ENCODE measurements at regions not wholly inside any gene's neighbourhood (a gene's known extent, or its start where the extent isn't known, plus 50 kb on each side); places are given as distances from the start of the nearest gene placed in this dataset.

GRCh38 chr2:41803361-41803760 is 244.5 kb upstream of the PKDCC start:
- no peak overlapping the region for H3K27ac Mint-ChIP-seq
- H3K36me3 Mint-ChIP-seq (ENCODE audit: low read depth): no peaks in the 10 kb centered on the region
- no peak overlapping the region for H3K4me3 Mint-ChIP-seq
- no peak for DNase-seq (ENCODE audit: low spot score)
- H3K27me3 Mint-ChIP-seq (ENCODE audit: low read depth): no peaks in the 10 kb centered on the region
- H3K4me1 Mint-ChIP-seq (ENCODE audit: low read depth): no peaks in the 10 kb centered on the region
- H3K9me3 Mint-ChIP-seq: peaks cover 14% of the 10 kb centered on the region

GRCh38 chr2:41806286-41806685 is 241.5 kb upstream of the PKDCC start:
- H3K4me3 Mint-ChIP-seq: no peak overlapping the region
- no peaks in the 10 kb centered on the region for H3K36me3 Mint-ChIP-seq (ENCODE audit: low read depth)
- DNase-seq (ENCODE audit: low spot score): no peak
- no peak overlapping the region for H3K27ac Mint-ChIP-seq
- H3K27me3 Mint-ChIP-seq (ENCODE audit: low read depth): no peaks in the 10 kb centered on the region
- H3K9me3 Mint-ChIP-seq: peaks cover 9% of the 10 kb centered on the region
- no peaks in the 10 kb centered on the region for H3K4me1 Mint-ChIP-seq (ENCODE audit: low read depth)

- no peaks in the 10 kb centered on the region for H3K9me3 Mint-ChIP-seq
- DNase-seq (ENCODE audit: low spot score): no peak
- no peak overlapping the region for H3K4me3 Mint-ChIP-seq
- H3K27me3 Mint-ChIP-seq (ENCODE audit: low read depth): no peaks in the 10 kb centered on the region
- H3K36me3 Mint-ChIP-seq (ENCODE audit: low read depth): no peaks in the 10 kb centered on the region
- H3K27ac Mint-ChIP-seq: no peak overlapping the region
- H3K4me1 Mint-ChIP-seq (ENCODE audit: low read depth): no peaks in the 10 kb centered on the region
Observed at GRCh38 chr2:41821167-41821566, 226.7 kb upstream of the PKDCC start.

GRCh38 chr2:41826921-41827320 is 220.9 kb upstream of the PKDCC start:
- no peaks in the 10 kb centered on the region for H3K4me1 Mint-ChIP-seq (ENCODE audit: low read depth)
- H3K27ac Mint-ChIP-seq: no peak overlapping the region
- no peaks in the 10 kb centered on the region for H3K9me3 Mint-ChIP-seq
- H3K27me3 Mint-ChIP-seq (ENCODE audit: low read depth): peaks cover 12% of the 10 kb centered on the region
- no peaks in the 10 kb centered on the region for H3K36me3 Mint-ChIP-seq (ENCODE audit: low read depth)
- no peak overlapping the region for H3K4me3 Mint-ChIP-seq
- no peak for DNase-seq (ENCODE audit: low spot score)

DNA sequence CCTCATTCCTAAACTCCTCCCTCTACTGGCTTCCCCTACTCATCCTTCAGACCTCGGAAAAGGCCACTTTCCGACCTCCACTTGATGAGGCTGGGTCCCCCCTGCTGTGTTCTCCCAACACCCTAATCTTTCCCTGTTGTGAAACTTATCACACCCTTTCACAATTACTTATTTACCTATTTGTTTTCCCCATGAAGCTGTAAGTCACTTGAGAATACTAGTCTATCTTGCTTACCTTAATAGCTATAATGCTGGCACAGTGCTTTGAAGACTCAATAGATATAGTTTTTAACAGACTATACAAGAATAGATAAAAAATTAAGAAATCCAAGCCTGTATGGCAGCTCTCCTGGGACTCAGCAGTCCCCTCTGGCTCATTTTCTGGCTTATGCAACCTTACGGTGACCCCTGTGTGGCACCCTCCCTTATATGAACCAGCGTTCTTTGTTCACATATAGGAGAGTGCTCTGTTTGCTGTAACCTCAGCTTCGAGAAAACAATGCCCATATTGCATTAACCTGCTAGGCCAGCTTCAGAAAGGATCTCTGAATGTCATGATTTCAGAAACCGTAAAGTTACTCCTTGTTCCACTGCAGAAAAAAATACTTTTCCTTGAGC is 220.4 kb upstream of the PKDCC start:
- Mint-ChIP-seq H3K36me3 (ENCODE audit: low read depth) (no peaks in the 10 kb centered on the region), H3K4me3 (no peak overlapping the region), H3K27me3 (ENCODE audit: low read depth) (peaks cover 16% of the 10 kb centered on the region), H3K9me3 (no peaks in the 10 kb centered on the region), H3K27ac (no peak overlapping the region), H3K4me1 (ENCODE audit: low read depth) (no peaks in the 10 kb centered on the region)
- DNase-seq (ENCODE audit: low spot score): no peak

GRCh38 chr2:41828052-41828643 is 219.7 kb upstream of the PKDCC start:
- Mint-ChIP-seq H3K36me3 (ENCODE audit: low read depth) (no peaks in the 10 kb centered on the region), H3K27me3 (ENCODE audit: low read depth) (peaks cover 18% of the 10 kb centered on the region), H3K27ac (no peak overlapping the region), H3K9me3 (no peaks in the 10 kb centered on the region), H3K4me3 (no peak overlapping the region), H3K4me1 (ENCODE audit: low read depth) (no peaks in the 10 kb centered on the region)
- DNase-seq (ENCODE audit: low spot score): no peak

- Mint-ChIP-seq H3K36me3 (ENCODE audit: low read depth) (no peaks in the 10 kb centered on the region), H3K4me1 (ENCODE audit: low read depth) (no peaks in the 10 kb centered on the region), H3K27ac (no peak overlapping the region), H3K9me3 (no peaks in the 10 kb centered on the region), H3K27me3 (ENCODE audit: low read depth) (peaks cover 18% of the 10 kb centered on the region), H3K4me3 (no peak overlapping the region)
- DNase-seq (ENCODE audit: low spot score): no peak
Observed at GRCh38 chr2:41829052-41829451, 218.8 kb upstream of the PKDCC start.

DNA sequence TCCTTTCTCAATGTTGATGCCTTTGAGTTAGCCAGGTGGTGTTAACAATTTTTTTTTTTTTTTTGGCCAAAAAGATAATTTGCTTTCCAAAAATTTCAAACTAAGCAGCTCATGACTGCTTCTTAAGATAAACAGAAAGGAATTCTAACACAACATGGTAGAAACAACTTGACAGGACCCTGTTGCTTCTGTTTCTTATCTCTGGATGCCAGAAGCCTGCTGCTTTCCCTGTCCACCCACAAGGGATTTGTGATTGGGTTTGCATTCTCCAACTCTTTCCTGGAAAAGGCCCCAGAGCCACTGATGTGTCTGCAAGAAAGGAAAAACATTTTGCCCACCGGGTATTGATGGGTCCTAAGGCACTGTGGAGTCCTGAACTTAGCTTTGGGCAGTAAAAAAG is 217.2 kb upstream of the PKDCC start:
- H3K4me3 Mint-ChIP-seq: no peak overlapping the region
- H3K4me1 Mint-ChIP-seq (ENCODE audit: low read depth): no peaks in the 10 kb centered on the region
- DNase-seq (ENCODE audit: low spot score): no peak
- H3K9me3 Mint-ChIP-seq: no peaks in the 10 kb centered on the region
- no peaks in the 10 kb centered on the region for H3K36me3 Mint-ChIP-seq (ENCODE audit: low read depth)
- peaks cover 20% of the 10 kb centered on the region for H3K27me3 Mint-ChIP-seq (ENCODE audit: low read depth)
- no peak overlapping the region for H3K27ac Mint-ChIP-seq

DNA sequence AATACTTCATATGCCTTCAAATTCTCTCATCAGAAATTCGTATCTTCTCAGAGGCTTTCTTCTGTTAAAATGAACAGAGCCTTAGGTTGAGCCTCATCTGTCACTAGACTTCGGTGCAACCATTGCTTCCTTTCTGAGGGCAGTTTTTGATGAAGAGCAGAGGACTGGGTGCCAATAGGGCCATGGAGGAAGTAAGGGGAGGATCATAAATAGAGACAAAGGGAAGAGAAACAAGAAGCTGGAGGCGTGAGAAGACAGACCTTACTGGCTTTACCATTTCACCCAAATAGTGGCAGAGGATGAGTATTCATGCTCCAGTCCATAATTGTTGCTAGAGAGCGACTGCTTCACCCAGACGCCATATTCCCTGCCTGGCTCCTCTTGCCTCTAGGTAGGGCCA is 215.6 kb upstream of the PKDCC start:
- Mint-ChIP-seq H3K27me3 (ENCODE audit: low read depth) (peaks cover 20% of the 10 kb centered on the region), H3K36me3 (ENCODE audit: low read depth) (no peaks in the 10 kb centered on the region), H3K9me3 (no peaks in the 10 kb centered on the region), H3K4me1 (ENCODE audit: low read depth) (no peaks in the 10 kb centered on the region), H3K27ac (no peak overlapping the region), H3K4me3 (no peak overlapping the region)
- no peak for DNase-seq (ENCODE audit: low spot score)

DNA sequence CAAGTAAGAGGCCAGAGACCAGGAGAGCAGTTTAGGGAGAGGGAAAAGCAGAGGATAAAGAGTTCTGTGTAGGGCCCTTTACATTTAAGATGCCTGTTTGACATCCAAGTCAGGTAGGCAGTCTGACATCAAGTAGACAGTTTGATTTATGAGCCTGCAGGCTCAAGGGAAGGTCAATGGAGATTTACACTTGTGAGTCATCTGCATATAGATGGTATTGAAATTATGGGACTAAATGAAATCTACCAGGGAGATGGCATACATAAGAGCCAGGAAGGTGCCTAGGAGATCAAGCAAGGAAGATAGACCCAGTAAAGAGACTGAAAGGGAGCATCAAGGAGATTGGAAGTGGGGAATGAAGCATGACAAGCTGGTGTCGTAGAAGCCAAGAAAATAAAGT is 212.4 kb upstream of the PKDCC start:
- Mint-ChIP-seq H3K27ac (no peak overlapping the region), H3K4me1 (ENCODE audit: low read depth) (peaks cover under 1% of the 10 kb centered on the region), H3K9me3 (no peaks in the 10 kb centered on the region), H3K36me3 (ENCODE audit: low read depth) (no peaks in the 10 kb centered on the region), H3K4me3 (no peak overlapping the region), H3K27me3 (ENCODE audit: low read depth) (peaks cover 12% of the 10 kb centered on the region)
- no peak for DNase-seq (ENCODE audit: low spot score)

- DNase-seq (ENCODE audit: low spot score): no peak
- Mint-ChIP-seq H3K27ac (no peak overlapping the region), H3K4me1 (ENCODE audit: low read depth) (peaks cover 9% of the 10 kb centered on the region), H3K4me3 (no peak overlapping the region), H3K27me3 (ENCODE audit: low read depth) (peaks cover 12% of the 10 kb centered on the region), H3K9me3 (no peaks in the 10 kb centered on the region), H3K36me3 (ENCODE audit: low read depth) (no peaks in the 10 kb centered on the region)
Observed at GRCh38 chr2:41836948-41837347, 210.9 kb upstream of the PKDCC start.

DNA sequence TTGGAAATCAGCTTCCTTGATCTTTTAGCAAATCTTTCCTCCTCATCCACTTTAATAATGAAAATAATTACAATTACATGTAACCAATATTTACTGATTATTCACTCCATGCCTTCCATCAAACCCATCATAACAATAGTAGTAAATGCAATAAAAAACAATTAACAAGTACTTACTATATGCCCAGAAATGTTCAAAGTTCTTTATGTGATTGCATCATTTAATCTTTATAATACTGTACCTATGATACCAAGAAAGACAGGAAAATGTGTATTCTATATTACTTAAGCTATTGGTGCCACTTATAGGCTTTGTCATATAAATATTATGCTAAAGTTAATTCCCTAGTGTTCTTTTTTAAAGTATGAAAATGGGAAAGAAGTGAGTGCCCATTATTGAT is 210.2 kb upstream of the PKDCC start:
- Mint-ChIP-seq H3K4me1 (ENCODE audit: low read depth) (peaks cover 9% of the 10 kb centered on the region), H3K9me3 (no peaks in the 10 kb centered on the region), H3K27me3 (ENCODE audit: low read depth) (peaks cover 8% of the 10 kb centered on the region), H3K27ac (no peak overlapping the region), H3K4me3 (no peak overlapping the region), H3K36me3 (ENCODE audit: low read depth) (no peaks in the 10 kb centered on the region)
- DNase-seq (ENCODE audit: low spot score): no peak

DNA sequence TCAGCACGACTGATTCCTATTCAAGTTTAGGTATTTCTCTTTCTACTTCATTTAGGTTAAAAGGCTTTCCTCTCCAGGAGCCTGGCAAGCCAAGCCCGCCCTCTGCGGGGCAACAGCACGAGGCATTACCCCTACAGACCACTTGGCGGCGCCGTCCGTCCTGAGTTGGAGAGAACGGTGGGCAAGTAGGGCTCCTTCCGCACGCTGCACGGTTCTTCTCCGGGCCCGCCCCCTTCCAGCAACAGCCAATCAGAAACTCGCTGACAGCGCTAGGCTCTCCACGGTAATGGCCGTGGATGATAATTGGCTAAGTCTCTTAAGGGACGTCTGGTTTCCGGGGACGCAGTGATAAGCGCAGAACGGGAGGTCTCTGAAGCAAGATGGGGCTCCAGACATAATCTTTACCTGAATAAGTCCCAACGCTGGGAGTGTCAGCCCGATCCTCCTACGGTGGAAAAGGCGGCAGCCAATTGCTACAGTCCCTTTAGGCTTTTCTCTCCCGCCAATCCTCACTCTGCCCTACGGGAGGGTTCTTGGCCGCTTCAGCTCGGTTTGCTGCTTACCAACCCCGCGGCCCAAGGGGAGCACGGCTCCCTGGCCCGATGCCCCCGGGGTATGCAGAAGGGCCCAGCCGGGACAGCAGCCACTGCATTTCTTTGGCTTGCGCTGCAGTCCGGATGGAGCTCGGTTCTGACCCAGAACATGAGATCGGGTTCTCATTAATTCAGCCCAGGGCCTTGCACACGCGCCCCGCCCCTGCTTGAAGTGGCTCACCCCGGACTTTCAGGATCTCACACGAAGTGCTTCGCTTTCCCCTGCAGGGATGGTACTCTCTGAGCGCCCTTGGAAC is 206.9 kb upstream of the PKDCC start:
- peaks cover 17% of the 10 kb centered on the region for H3K27me3 Mint-ChIP-seq (ENCODE audit: low read depth)
- peak overlapping the region; percentile 90 for H3K27ac Mint-ChIP-seq
- H3K4me3 Mint-ChIP-seq: peak overlapping the region; percentile 93
- H3K36me3 Mint-ChIP-seq (ENCODE audit: low read depth): no peaks in the 10 kb centered on the region
- no peaks in the 10 kb centered on the region for H3K9me3 Mint-ChIP-seq
- H3K4me1 Mint-ChIP-seq (ENCODE audit: low read depth): peaks cover 9% of the 10 kb centered on the region
- peak; percentile 94 for DNase-seq (ENCODE audit: low spot score)

GRCh38 chr2:41846962-41847361 is 200.9 kb upstream of the PKDCC start:
- H3K4me1 Mint-ChIP-seq (ENCODE audit: low read depth): no peaks in the 10 kb centered on the region
- no peaks in the 10 kb centered on the region for H3K9me3 Mint-ChIP-seq
- DNase-seq (ENCODE audit: low spot score): no peak
- no peaks in the 10 kb centered on the region for H3K36me3 Mint-ChIP-seq (ENCODE audit: low read depth)
- peaks cover 31% of the 10 kb centered on the region for H3K27me3 Mint-ChIP-seq (ENCODE audit: low read depth)
- H3K27ac Mint-ChIP-seq: no peak overlapping the region
- no peak overlapping the region for H3K4me3 Mint-ChIP-seq

Measured in T-helper 2 cell treated with Interferon-gamma antibody and Interleukin-4, amounts not matched to agents 5 μg/mL and 100 μg/mL, for 36 hours (primary cell).